Esophagus muscularis mucosa (tissue), 4 donors: ENCODE measurements at regions not wholly inside any gene's neighbourhood (a gene's known extent, or its start where the extent isn't known, plus 50 kb on each side); places are given as distances from the start of the nearest gene placed in this dataset.

Experiments
- DNase-seq: peaks from one replicate; pipeline ENCODE4 v3.0.0-alpha.2; 2017; ENCODE audit errors: extremely low spot score
- H3K27ac ChIP-seq, 4 donors: fragments of 200-600 bp; sonication (generic); replicated peaks in 1 of 4; 1 replicate in 3 of 4; 2 replicates in 1 of 4; pipeline ENCODE4 v1.5.1; 2016 to 2019; ENCODE audit warnings: mild to moderate bottlenecking in 1 of 4
- H3K27me3 ChIP-seq, 4 donors: fragments of 200-600 bp; sonication (generic); one replicate each; pipeline versions ENCODE4 v1.5.1 to v1.6.0; 2016 to 2019
- H3K36me3 ChIP-seq, 4 donors: fragments of 200-600 bp; sonication (generic); one replicate each; pipeline ENCODE4 v1.5.1; 2016 to 2019
- H3K4me1 ChIP-seq, 4 donors: fragments of 200-600 bp; sonication (generic); one replicate each; pipeline ENCODE4 v1.5.1; 2016 to 2019
- H3K4me3 ChIP-seq, 4 donors: fragments of 200-600 bp; sonication (generic); 1 replicate in 2 of 4; 2 replicates in 2 of 4; pipeline ENCODE4 v1.5.1; 2016 to 2019; ENCODE audit warnings: mild to moderate bottlenecking in 4 of 4, moderate library complexity in 1 of 4
- H3K9me3 ChIP-seq, 4 donors: fragments of 200-600 bp; sonication (generic); 1 replicate in 3 of 4; 2 replicates in 1 of 4; pipeline ENCODE4 v1.5.1; 2016 to 2019
- EP300 ChIP-seq: sonication (generic); formaldehyde crosslinking; IDR thresholded peaks from one replicate; pipeline ENCODE4 v1.6.1; 2017; ENCODE audit warnings: antibody characterized with exemption
- POLR2A ChIP-seq: fragments of 450-650 bp; IDR thresholded peaks from one replicate; pipeline ENCODE4 v1.6.1; 2017; ENCODE audit warnings: antibody characterized with exemption, moderate library complexity, mild to moderate bottlenecking, low read depth
- POLR2AphosphoS5 ChIP-seq, 2 donors: sonication (generic); formaldehyde crosslinking; IDR thresholded peaks; one replicate each; pipeline ENCODE4 v1.6.1; 2017; ENCODE audit warnings: antibody characterized with exemption in 2 of 2
- WGBS: methylation state at CpG from one replicate; pipeline ENCODE4 v1.1.5; 2018; 5-methylcytosine and 5-hydroxymethylcytosine counted together
- intact Hi-C: fragments of 100-400 bp; cut with DNase I; formaldehyde crosslinking; loops from one replicate; pipeline ENCODE4 v1.15.1; 2023
- TF ChIP-seq, protein P1 (sequence below), 3 experiments: fragments of 200-600 bp in 2 of 3; fragments of 450-650 bp in 1 of 3; sonication (generic) in 2 of 3; IDR thresholded peaks; one replicate each; pipeline ENCODE4 v1.5.1; 2017 to 2019; ENCODE audit warnings: antibody characterized with exemption in 3 of 3, mild to moderate bottlenecking in 2 of 3, moderate library complexity in 1 of 3

DNA sequence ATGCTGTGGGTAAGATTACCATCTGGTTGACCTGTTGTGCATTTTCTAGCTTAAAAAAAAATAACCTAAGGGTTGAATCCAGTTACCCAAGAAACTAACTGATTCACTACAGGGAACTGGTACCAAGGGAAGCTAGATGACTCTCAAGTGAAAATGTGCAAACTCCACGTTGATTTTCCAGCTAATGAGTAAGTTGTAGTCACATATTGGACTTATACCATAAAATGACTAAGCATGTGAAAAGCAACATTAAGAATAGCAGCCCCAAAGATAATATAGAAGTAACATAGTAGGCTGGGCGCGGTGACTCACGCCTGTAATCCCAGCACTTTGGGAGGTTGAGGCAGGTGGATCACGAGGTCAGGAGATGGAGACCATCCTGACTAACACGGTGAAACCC is 270.9 kb downstream of the SPRY1 start:
- no peak for TF ChIP-seq POLR2A
- no peak for TF ChIP-seq EP300
- TF ChIP-seq POLR2AphosphoS5 (IDR thresholded peaks at IDR 0.05): no peak
- TF ChIP-seq, protein P1, sequence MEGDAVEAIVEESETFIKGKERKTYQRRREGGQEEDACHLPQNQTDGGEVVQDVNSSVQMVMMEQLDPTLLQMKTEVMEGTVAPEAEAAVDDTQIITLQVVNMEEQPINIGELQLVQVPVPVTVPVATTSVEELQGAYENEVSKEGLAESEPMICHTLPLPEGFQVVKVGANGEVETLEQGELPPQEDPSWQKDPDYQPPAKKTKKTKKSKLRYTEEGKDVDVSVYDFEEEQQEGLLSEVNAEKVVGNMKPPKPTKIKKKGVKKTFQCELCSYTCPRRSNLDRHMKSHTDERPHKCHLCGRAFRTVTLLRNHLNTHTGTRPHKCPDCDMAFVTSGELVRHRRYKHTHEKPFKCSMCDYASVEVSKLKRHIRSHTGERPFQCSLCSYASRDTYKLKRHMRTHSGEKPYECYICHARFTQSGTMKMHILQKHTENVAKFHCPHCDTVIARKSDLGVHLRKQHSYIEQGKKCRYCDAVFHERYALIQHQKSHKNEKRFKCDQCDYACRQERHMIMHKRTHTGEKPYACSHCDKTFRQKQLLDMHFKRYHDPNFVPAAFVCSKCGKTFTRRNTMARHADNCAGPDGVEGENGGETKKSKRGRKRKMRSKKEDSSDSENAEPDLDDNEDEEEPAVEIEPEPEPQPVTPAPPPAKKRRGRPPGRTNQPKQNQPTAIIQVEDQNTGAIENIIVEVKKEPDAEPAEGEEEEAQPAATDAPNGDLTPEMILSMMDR (IDR thresholded peaks at IDR 0.05): no peak
- H3K4me1 ChIP-seq: no peaks in the 10 kb centered on the region
- no peaks in the 10 kb centered on the region for H3K36me3 ChIP-seq
- no peaks in the 10 kb centered on the region for H3K27me3 ChIP-seq
- H3K9me3 ChIP-seq: no peaks in the 10 kb centered on the region
- intact Hi-C loops: loop anchor here (10.0 kb wide), 1 partner anchor 563 kb away; no protein-coding TSS in a partner anchor
- no peak overlapping the region for H3K4me3 ChIP-seq
- no peak for DNase-seq
- no peak overlapping the region for H3K27ac ChIP-seq
- WGBS: 96% methylated on average over 6 of the region's 6 CpGs

- intact Hi-C loops: loop anchor here (10.0 kb wide), 1 partner anchor 563 kb away; no protein-coding TSS in a partner anchor
- peaks cover 0 to 2% (median 0%) of the 10 kb centered on the region in 4 donors for H3K4me1 ChIP-seq
- no peak for TF ChIP-seq POLR2A
- TF ChIP-seq POLR2AphosphoS5 (IDR thresholded peaks at IDR 0.05): no peak
- TF ChIP-seq, protein P1 (IDR thresholded peaks at IDR 0.05): no peak
- TF ChIP-seq EP300: no peak
- no peaks in the 10 kb centered on the region for H3K9me3 ChIP-seq
- H3K27ac ChIP-seq: no peak overlapping the region
- H3K36me3 ChIP-seq: no peaks in the 10 kb centered on the region
- H3K4me3 ChIP-seq: no peak overlapping the region
- 100% methylated on average over 2 of the region's 2 CpGs for WGBS
- DNase-seq: no peak
- no peaks in the 10 kb centered on the region for H3K27me3 ChIP-seq
Measured at GRCh38 chr4:123667991-123668390, 271.4 kb downstream of the SPRY1 start.

GRCh38 chr4:123671636-123672404 is 275.2 kb downstream of the SPRY1 start:
- no peak for TF ChIP-seq POLR2A
- TF ChIP-seq, protein P1 (IDR thresholded peaks at IDR 0.05): no peak
- no peaks in the 10 kb centered on the region for H3K36me3 ChIP-seq
- H3K27ac ChIP-seq: no peak overlapping the region
- intact Hi-C loops: no loop called here
- no peaks in the 10 kb centered on the region for H3K9me3 ChIP-seq
- no peak overlapping the region for H3K4me3 ChIP-seq
- WGBS: 80% methylated on average over 4 of the region's 4 CpGs
- peaks cover 0 to 18% (median 15%) of the 10 kb centered on the region in 4 donors for H3K4me1 ChIP-seq
- no peak for DNase-seq
- H3K27me3 ChIP-seq: no peaks in the 10 kb centered on the region

DNA sequence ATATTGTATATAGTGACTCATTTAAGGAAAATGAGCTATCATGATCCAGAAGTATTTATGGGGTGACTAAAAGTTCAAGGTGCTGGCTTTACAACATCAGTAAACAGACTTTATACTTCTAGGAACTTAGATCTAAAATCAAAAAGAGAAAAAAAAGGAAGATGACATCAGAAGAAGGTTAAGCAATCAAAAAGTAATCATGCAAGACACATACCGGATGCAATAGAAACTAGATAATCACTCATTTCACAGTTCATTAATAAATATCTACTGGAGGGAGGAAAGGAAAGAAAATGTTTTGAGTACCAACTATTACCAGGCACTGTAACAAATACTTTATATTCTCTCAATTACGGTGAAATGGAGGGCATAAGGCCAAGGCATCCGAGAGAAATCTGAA is 276.4 kb downstream of the SPRY1 start:
- intact Hi-C loops: no loop called here
- H3K27ac ChIP-seq: peak overlapping the region in 1 of 4 donors; percentile 6
- DNase-seq: no peak
- H3K4me1 ChIP-seq: peaks cover 0 to 18% (median 15%) of the 10 kb centered on the region in 4 donors
- no peaks in the 10 kb centered on the region for H3K36me3 ChIP-seq
- no peak overlapping the region for H3K4me3 ChIP-seq
- TF ChIP-seq POLR2A (no peak), POLR2AphosphoS5 (IDR thresholded peaks at IDR 0.05) (no peak), EP300 (no peak)
- TF ChIP-seq, protein P1 (IDR thresholded peaks at IDR 0.05): no peak
- H3K27me3 ChIP-seq: no peaks in the 10 kb centered on the region
- no peaks in the 10 kb centered on the region for H3K9me3 ChIP-seq
- 44% methylated on average over 3 of the region's 3 CpGs for WGBS

DNA sequence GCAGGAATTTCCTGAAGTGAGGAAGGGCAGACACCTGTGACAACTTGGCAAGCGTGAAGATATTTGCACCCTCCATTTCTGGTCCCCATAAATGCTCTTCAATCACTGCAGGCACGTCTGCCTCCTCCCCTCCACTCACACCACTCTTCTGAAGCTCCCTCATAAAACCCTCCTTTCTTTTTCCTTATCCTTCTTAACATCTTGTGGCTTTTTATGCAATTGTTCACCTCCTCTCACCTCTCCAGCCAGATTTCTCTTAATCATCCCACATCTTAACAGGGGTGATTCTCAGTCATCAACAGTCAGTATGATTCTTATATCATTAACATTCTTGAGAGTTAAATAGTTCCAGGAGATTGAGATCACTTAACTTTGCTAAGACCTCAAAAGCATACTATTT is 277.4 kb downstream of the SPRY1 start:
- no peak overlapping the region for H3K27ac ChIP-seq
- no peaks in the 10 kb centered on the region for H3K9me3 ChIP-seq
- no peak overlapping the region for H3K4me3 ChIP-seq
- TF ChIP-seq, protein P1 (IDR thresholded peaks at IDR 0.05): no peak
- no peak for TF ChIP-seq EP300
- TF ChIP-seq POLR2A: no peak
- no peak for TF ChIP-seq POLR2AphosphoS5 (IDR thresholded peaks at IDR 0.05)
- H3K27me3 ChIP-seq: no peaks in the 10 kb centered on the region
- intact Hi-C loops: no loop called here
- DNase-seq: no peak
- peaks cover 0 to 18% (median 15%) of the 10 kb centered on the region in 4 donors for H3K4me1 ChIP-seq
- 77% methylated on average over 2 of the region's 2 CpGs for WGBS
- no peaks in the 10 kb centered on the region for H3K36me3 ChIP-seq
